GM12874 (cell line): ENCODE measurements at regions not wholly inside any gene's neighbourhood (a gene's known extent, or its start where the extent isn't known, plus 50 kb on each side); places are given as distances from the start of the nearest gene placed in this dataset.

Source experiments
- CTCF ChIP-seq: IDR thresholded peaks from 2 replicates; pipeline ENCODE4 v1.5.1; 2011; ENCODE audit warnings: low read depth, mild to moderate bottlenecking, control low read depth, low read length, moderate library complexity; ENCODE audit not compliant: insufficient read depth

DNA sequence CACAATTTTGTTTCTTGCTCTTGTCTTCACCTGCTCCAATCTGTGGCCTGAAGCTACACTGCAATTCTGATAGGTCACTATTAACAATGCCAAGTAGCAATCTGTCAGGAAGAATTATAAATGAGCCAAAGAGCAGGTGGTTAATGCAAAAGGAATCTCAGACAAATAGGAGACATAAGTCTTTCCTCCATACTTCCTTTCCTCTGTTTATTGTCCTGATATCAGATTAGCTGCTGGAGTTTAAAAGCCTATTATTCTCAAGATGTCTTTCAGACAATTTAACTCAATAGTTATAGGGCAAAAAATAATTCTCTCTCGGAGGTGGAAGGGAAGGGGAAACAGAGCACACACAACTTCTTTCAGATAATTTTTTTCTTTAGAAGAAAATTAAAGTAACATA, 491.6 kb downstream of the MFSD1 start:
- TF ChIP-seq CTCF: no peak

DNA sequence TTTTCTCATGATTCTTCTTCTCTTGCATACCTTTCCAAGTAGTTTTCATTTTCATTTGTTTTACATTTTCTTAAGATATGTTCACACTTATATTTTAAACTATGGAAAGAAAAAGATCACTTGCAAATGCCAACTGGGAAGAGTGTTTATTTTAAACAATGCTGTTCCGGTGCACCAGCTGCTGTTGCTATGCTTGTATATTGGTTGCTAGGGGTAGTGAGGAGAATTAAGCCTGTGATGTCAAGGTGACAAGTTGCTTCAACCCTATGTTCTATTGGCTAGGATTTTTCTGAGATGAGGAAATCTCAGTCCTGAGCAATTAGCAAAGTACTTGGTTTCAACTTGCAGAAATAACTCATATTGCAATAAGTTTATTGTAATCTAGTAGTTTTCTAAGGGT, 500.1 kb downstream of the MFSD1 start:
- no peak for TF ChIP-seq CTCF

- TF ChIP-seq CTCF: no peak
Measured at GRCh38 chr3:159305017-159305416, 503.2 kb downstream of the MFSD1 start.

- TF ChIP-seq CTCF: no peak
Measured at GRCh38 chr3:159319156-159319555, 517.3 kb downstream of the MFSD1 start.

GRCh38 chr3:159322322-159322939, 520.6 kb downstream of the MFSD1 start:
- peak; percentile 91 for TF ChIP-seq CTCF

- no peak for TF ChIP-seq CTCF
Measured at GRCh38 chr3:159323848-159324247, 522.0 kb downstream of the MFSD1 start.

DNA sequence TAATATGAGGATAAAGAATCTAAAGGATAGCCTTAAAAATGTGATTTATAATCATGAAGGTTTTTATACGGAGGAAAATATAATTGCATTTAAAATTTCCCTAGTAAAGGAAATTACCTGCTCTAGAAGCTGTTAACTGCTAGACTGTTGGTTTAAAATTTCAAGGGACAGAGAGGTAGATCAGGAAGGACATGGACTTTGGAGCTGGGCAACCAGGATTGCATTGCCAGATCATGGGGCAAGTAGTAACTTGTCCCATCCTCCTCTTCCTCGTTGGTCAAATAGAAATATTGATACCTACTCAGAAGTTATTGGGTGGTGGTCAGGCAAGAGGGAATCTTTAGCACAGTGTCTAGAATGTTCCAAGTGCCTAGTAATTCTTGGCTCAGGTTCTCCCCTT, 525.1 kb downstream of the MFSD1 start:
- no peak for TF ChIP-seq CTCF

DNA sequence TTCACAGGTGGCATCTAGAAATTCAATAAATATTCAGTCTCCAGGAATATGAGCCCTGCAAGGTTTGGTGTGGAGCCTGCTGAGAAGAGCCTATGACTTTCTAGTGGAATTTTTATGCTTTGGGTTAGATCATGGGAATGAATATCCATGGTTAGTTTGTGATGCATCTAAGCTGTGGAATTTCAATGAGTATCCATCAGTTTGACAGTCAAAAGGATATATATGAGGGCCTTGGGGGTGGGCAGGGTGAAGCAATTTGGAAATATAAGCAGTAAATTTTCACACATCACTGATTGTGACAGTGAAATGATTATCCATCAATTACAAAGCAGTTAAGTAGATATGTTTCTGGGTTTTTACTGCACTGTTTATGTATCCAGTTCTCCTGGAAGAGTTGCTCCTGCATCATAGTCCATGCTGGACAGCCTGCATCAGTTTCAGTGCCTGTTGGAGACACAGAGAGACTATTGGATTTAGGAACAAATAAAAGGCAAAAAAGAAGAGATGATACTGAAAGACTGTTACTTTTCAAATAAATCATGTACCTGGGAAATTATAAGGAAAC, 530.8 kb downstream of the MFSD1 start:
- no peak for TF ChIP-seq CTCF
